Neuron (in vitro differentiated cells): ENCODE measurements at regions not wholly inside any gene's neighbourhood (a gene's known extent, or its start where the extent isn't known, plus 50 kb on each side); places are given as distances from the start of the nearest gene placed in this dataset.
"Not testable (repeated sequence)": the region's sequence is repeated elsewhere in the genome, so short reads cannot be mapped to it uniquely, and the experiment has no call there.

ENCODE experiments used
- H2AFZ ChIP-seq: one replicate; pipeline ENCODE4 v1.6.1; 2013; ENCODE audit warnings: low read depth, mild to moderate bottlenecking, inconsistent platforms, low read length, moderate library complexity
- H3K27me3 ChIP-seq: one replicate; pipeline ENCODE4 v1.6.1; 2013; ENCODE audit warnings: low read length; ENCODE audit not compliant: insufficient read depth
- H3K36me3 ChIP-seq: one replicate; pipeline ENCODE4 v1.6.1; 2013; ENCODE audit warnings: low read length; ENCODE audit not compliant: insufficient read depth
- H3K4me1 ChIP-seq: one replicate; pipeline ENCODE4 v1.6.1; 2013; ENCODE audit warnings: low read length; ENCODE audit not compliant: insufficient read depth
- H3K4me3 ChIP-seq: 2 replicates; pipeline ENCODE4 v1.5.1; 2013; ENCODE audit warnings: mild to moderate bottlenecking, low read length, moderate library complexity
- H3K9me3 ChIP-seq: one replicate; pipeline ENCODE4 v1.6.1; 2013; ENCODE audit warnings: low read length

DNA sequence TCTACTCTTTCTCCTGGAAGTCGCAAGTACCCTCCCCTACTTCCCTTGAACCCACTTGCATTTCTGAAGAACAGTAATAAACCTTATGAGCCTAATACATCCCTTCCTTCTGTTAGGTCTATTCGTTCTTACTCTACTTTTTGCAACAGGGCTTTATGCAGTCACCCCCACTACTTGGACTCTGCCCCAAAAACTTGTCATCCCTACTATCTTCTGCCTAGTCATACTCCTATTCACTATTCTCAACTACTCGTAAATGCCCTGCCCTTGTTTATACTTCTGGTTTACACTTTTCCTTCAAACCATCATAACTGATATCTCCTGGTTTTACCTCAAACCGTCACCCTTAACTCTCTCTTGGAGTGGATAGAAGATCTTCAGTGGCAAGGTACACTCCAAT is 55.2 kb upstream of the SLIT2 start:
- no peak overlapping the region for H3K4me3 ChIP-seq
- peaks cover 3% of the 10 kb centered on the region for H3K4me1 ChIP-seq
- H2AFZ ChIP-seq: no peak overlapping the region
- no peaks in the 10 kb centered on the region for H3K36me3 ChIP-seq
- no peaks in the 10 kb centered on the region for H3K27me3 ChIP-seq
- no peaks in the 10 kb centered on the region for H3K9me3 ChIP-seq

DNA sequence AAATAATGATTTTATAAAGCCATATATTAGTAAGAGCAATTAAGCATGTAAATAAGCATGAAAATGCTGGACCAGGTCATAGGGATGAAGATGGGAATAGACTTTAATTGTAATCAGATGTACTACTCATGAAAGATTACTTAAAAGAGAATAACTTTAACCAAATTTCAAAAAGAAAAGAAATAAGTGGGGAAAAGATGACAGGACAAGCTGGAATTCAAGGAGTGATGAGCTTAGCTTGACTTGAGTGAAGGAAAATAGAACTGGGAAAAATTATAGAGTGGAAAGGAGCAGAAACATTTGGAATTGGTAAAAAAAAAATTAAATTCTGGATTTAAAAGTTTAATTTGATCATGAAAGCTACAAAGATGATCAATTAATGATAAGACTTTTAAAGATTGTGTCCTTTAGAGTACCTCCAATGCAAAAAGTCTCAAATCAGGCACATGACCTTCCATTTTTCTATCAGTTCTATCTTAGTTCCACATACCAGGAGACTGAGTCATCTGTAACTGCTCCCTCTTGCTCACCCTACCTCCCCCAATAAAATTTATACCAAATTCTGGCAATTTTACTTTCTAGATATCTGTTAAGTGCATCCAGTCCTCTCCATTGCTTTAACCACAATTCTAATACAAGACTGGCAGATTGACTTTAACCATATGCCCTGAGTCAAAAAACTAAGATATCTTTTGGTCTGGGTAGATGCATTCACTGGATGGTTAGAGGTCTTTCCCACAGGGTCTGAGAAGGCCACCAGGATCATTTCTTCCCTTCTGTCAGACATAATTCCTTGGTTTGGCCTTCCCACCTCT is 56.4 kb upstream of the SLIT2 start:
- H3K27me3 ChIP-seq: no peaks in the 10 kb centered on the region
- H2AFZ ChIP-seq: no peak overlapping the region
- no peaks in the 10 kb centered on the region for H3K36me3 ChIP-seq
- peaks cover 3% of the 10 kb centered on the region for H3K9me3 ChIP-seq
- peaks cover under 1% of the 10 kb centered on the region for H3K4me1 ChIP-seq
- H3K4me3 ChIP-seq: no peak overlapping the region

DNA sequence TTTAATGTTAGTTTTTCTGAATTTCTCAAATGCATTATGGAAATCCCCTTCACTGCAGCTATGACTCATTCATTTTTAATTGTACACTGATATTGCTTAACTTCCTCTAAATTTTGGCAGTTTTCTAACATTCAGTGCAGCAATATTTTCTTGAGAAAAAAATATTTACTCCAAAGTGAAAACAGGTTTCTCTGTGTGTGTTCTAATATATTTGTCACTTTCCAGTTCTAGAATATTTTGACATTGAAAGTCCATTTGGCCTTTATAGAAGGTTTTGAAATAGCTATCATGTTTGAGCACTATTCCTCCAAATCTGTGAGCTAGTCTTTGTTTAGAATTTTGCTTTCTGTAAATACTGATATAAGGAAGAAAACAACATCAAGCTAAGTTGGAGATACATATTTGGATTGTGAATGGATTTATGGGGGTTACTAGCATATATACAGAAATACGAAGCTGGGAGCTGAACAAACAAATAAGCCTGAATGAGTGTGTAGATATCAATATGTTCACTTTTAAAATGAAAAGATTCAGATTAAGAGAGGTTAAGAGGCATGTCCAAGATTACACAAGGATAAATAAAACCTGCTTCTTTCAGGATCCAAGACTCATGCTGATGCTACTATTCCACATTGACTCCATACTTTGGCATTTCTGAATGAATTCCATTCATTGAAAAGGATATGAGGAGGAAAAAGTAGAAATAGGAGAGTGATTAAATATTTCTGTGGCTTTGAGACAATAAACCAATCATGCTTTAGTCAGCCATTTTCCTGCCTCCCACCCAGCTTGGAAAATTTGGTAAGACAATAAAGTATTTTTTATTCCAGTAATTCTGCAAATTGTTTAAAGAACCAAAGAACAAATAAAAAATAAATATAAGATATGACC is 57.3 kb upstream of the SLIT2 start:
- Histone ChIP-seq H3K4me1 (no peaks in the 10 kb centered on the region), H3K36me3 (no peaks in the 10 kb centered on the region), H3K27me3 (no peaks in the 10 kb centered on the region), H3K4me3 (no peak overlapping the region), H3K9me3 (peaks cover 3% of the 10 kb centered on the region), H2AFZ (no peak overlapping the region)

DNA sequence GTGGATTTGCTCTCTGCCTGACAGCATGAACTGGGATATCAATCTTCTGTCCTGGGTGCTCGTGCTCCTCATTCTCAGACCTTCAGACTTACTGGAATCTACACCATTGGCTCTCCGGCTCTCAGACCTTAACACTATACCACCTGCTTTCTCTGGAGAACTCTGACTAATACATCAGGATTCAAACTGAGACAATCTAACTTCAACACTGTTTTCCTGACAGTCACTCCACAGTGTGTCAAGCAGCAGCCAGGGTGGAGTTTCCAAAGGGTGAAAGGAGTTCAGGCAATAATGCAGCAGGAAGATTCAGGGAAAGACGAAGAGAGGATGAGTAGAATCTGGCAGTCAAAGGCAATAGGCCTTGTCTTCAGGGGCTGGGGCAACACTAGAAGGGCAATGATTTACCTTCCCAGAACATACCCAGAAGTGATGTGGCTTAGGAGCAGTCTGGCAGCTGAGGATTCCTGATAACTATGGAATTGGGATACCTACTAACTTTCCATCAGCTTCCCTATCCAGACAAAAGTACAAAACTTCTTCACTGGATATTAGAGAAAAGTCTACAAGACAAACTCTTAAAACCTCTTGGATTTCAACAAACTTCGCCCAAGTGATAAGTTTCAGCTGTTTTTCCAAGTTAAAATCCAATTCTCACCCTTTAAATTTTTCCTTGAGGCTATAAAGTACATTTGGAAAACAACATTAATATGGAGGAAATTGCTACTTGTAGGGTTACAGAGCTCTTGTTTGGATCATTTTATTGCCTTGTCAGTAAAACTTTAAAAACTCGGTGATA is 58.4 kb upstream of the SLIT2 start:
- Histone ChIP-seq H3K27me3 (no peaks in the 10 kb centered on the region), H2AFZ (no peak overlapping the region), H3K36me3 (no peaks in the 10 kb centered on the region), H3K4me1 (no peaks in the 10 kb centered on the region), H3K9me3 (peaks cover 3% of the 10 kb centered on the region), H3K4me3 (no peak overlapping the region)

GRCh38 chr4:20192736-20193135 is 59.0 kb upstream of the SLIT2 start:
- Histone ChIP-seq H3K36me3 (no peaks in the 10 kb centered on the region), H3K27me3 (no peaks in the 10 kb centered on the region), H3K9me3 (peaks cover 3% of the 10 kb centered on the region), H3K4me3 (no peak overlapping the region), H2AFZ (no peak overlapping the region), H3K4me1 (no peaks in the 10 kb centered on the region)

DNA sequence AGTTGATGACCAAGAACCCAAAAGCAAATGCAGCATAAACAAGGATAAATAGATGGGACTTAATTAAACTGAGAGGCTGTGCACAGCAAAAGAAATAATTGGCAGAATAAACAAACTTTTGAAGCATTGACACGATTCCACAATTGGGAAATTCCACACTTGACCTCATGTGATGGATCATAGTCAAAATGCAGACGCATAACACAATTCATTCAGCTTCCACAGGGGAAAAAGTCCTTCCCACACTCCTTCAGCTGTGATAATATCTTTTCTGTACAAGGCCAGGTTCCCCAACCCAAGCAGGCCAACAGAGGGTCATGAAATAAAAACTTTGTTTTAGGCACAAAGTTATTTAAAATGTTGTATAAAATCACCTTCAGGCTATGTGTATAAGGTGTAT is 66.6 kb upstream of the SLIT2 start:
- no peaks in the 10 kb centered on the region for H3K4me1 ChIP-seq
- no peaks in the 10 kb centered on the region for H3K9me3 ChIP-seq

DNA sequence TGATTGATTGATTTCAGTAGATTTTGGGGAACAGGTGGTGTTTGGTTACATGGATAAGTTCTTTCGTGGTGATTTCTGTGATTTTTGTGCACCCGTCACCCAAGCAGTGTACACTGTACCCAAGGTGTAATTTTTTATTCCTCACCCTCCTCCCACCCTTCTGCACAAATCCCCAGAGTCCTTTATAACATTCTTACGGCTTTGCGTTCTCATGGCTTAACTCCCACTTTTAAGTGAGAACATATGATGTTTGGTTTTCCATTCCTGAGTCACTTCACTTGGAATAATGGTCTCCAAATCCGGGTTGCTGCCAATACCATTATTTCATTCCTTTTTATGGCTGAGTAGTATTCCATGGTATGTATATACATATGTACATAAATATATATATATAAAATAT is 68.6 kb upstream of the SLIT2 start:
- H3K4me3 ChIP-seq, H2AFZ ChIP-seq, H3K27me3 ChIP-seq, H3K4me1 ChIP-seq, H3K9me3 ChIP-seq, H3K36me3 ChIP-seq: not testable (repeated sequence)

More for the DNA sequence above, 66.6 kb upstream of the SLIT2 start:
- Histone ChIP-seq H2AFZ (no peak overlapping the region), H3K36me3 (no peaks in the 10 kb centered on the region), H3K27me3 (no peaks in the 10 kb centered on the region), H3K4me3 (no peak overlapping the region)

GRCh38 chr4:20181926-20182325 is 69.8 kb upstream of the SLIT2 start:
- H3K9me3 ChIP-seq: peaks cover 3% of the 10 kb centered on the region

DNA sequence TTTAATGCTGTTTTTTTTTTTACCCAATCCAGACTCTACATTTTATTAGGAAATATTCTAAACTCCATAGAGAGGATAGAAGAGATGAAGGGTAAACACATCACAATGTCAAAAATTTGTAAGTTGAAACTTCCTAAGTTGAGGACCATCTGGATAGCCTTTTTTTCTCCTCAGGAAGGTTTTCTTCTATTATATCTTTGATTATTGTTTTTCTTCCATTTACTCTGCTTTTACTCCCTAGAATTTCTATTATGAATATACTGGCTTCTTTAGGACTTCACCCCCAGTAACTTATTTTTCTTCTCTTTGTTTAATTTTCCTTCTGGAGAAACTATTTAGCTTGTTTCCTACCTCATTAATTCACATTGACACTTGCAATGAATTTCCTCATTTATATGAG is 71.2 kb upstream of the SLIT2 start:
- no peaks in the 10 kb centered on the region for H3K36me3 ChIP-seq
- no peak overlapping the region for H2AFZ ChIP-seq
- H3K4me1 ChIP-seq: no peaks in the 10 kb centered on the region
- peaks cover 3% of the 10 kb centered on the region for H3K9me3 ChIP-seq
- H3K4me3 ChIP-seq: no peak overlapping the region
- no peaks in the 10 kb centered on the region for H3K27me3 ChIP-seq

More at GRCh38 chr4:20181926-20182325, 69.8 kb upstream of the SLIT2 start:
- Histone ChIP-seq H3K36me3 (no peaks in the 10 kb centered on the region), H3K27me3 (no peaks in the 10 kb centered on the region), H3K4me1 (no peaks in the 10 kb centered on the region), H2AFZ (no peak overlapping the region), H3K4me3 (no peak overlapping the region)

DNA sequence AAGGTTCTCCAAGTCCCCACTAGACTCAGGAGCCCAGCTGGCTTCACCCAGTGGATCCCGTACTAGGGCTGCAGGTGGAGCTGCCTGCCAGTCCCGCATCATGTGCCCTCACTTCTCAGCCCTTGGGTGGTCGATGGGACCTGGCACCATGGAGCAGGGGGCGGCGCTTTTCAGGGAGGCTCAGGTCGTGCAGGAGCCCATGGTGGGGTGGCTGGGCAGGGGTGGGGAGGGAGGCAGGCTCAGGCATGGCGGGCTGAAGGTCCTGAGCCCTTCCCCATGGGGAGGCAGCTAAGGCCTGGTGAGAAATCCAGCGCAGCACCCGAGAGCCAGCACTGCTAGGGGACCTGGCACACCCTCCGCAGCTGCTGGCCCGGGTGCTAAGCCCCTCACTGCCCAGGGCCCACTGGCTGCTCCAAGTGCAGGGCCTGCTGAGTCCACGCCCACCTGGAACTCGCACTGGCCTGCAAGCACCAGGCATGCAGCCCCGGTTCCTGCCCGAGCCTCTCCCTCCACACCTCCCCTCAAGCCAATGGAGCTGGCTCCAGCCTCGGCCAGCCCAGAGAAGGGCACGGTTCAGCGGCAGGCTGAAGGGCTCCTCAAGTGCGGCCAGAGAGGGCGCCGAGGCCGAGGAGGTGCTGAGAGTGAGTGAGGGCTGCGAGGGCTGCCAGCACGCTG is 72.7 kb upstream of the SLIT2 start:
- Histone ChIP-seq H3K36me3 (no peaks in the 10 kb centered on the region), H3K27me3 (no peaks in the 10 kb centered on the region), H3K9me3 (peaks cover 3% of the 10 kb centered on the region), H3K4me3 (no peak overlapping the region), H2AFZ (no peak overlapping the region), H3K4me1 (no peaks in the 10 kb centered on the region)

DNA sequence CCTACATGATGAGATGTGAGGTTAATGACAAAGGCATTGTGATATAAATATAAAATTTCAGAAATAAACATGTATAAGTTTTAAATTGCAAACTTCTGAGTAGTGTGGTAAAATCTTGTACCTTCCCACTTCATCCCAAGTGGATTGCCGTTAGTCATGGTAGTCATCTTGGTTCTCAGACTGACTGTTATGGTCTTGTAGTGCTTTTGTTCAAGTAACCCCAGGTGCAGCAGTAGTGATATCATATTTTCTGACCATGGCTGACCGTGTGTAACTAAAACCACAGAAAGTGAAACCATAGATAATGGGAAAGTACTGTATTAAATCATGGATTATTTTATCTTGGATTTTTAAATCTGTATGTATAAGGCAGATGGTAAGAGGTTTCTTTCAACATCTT is 74.8 kb upstream of the SLIT2 start:
- Histone ChIP-seq H2AFZ (no peak overlapping the region), H3K9me3 (peaks cover 3% of the 10 kb centered on the region), H3K4me3 (no peak overlapping the region), H3K36me3 (no peaks in the 10 kb centered on the region), H3K27me3 (no peaks in the 10 kb centered on the region), H3K4me1 (no peaks in the 10 kb centered on the region)

GRCh38 chr4:20172070-20172760 is 79.5 kb upstream of the SLIT2 start:
- no peaks in the 10 kb centered on the region for H3K27me3 ChIP-seq
- H3K4me1 ChIP-seq: no peaks in the 10 kb centered on the region
- H3K4me3 ChIP-seq: no peak overlapping the region
- no peaks in the 10 kb centered on the region for H3K9me3 ChIP-seq
- H2AFZ ChIP-seq: no peak overlapping the region
- H3K36me3 ChIP-seq: no peaks in the 10 kb centered on the region
